HG03060 (cell line): ENCODE measurements at regions not wholly inside any gene's neighbourhood (a gene's known extent, or its start where the extent isn't known, plus 50 kb on each side); places are given as distances from the start of the nearest gene placed in this dataset.
"Not testable (repeated sequence)": the region's sequence is repeated elsewhere in the genome, so short reads cannot be mapped to it uniquely, and the experiment has no call there.

Experiments used
- ATAC-seq: cut with Tn5 transposase; IDR thresholded peaks from one replicate; pipeline ENCODE4 v1.9.1; 2021; ENCODE audit warnings: low read depth, moderate number of reproducible peaks; ENCODE audit not compliant: unreplicated experiment

GRCh38 chr6:103139377-103139776 is 1720.3 kb downstream of the HACE1 start:
- no peak for ATAC-seq

GRCh38 chr6:103124471-103124870 is 1731.0 kb downstream of the GRIK2 start:
- no peak for ATAC-seq

DNA sequence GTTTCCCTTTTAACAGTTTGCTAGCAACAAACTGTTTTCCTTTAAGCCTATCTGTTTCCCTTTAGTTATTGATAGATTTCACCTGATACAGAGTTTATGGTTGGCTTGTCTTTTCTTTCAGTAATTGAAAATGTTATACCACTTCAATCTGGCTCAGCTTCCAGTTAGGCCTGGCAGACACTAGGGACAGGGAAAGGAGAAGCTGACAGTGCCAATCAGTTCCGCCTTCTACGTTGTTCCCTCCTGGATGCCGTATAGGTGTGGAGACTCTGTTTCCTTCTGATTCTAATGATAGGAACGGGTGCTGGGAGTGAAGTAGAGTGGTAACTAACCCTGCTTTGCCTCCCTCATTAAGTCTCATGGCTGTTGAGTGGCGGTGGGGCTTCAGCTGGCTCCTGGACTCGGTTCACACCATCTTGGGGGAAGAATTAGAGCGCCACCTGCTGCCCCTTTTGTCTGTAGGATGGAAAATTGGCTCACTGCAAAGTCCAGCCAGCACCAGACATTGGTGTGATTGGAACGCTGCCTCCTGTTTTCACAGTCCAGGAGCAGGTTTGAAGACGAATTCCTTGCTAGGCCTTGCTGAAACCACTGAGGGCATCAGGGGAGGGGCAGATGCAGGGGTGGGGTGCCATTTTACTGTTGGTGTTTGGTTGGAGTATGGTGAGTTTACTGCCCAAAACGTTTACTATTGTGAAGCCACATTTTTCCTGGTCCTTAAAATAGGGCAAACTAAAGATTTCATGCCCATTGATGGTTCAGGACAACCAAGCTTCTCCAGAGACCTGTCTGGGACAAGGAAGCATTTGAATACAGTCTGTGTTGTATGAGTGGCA is 1729.5 kb downstream of the GRIK2 start:
- no peak for ATAC-seq

DNA sequence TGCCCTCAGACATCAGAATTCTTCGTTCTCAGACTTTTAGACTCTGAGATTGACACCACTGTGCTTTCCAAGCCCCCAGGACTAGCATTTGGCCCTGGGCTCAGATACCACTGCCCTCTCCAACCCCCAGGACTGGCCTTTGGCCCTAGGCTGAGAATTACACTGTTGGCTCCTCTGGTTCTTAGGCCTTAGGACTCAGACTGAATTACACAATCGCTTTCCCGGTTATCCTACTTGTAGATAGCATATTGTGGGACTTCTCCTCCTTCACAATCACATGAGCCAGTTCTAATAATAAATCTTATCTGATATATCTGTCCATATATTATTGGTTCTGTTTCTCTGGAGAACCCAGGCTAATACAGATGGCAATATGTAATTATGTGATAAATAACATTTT is 1725.5 kb downstream of the GRIK2 start:
- ATAC-seq, result no peak

- ATAC-seq, result no peak
Observed at GRCh38 chr6:103114582-103114981, 1721.1 kb downstream of the GRIK2 start.

DNA sequence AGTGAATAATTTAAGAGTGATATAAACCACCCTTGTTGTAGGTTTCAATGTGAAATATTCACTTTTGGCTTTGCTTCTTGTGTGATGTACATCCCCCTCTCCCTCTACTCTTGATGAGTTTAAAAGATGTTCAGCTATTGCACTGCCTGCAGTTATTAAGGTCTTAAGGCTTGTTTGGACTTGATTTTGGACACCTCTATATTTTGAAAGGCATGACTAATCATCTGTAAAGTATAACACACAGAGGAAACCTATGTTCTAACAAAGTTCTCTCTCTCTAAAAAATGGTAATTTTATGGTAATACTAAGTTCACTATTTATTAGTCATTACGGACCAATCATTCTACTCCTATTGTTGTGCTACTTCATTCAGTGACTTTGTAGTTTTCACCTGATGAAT is 1719.9 kb downstream of the GRIK2 start:
- ATAC-seq, result no peak

GRCh38 chr6:103107985-103108384 is 1714.5 kb downstream of the GRIK2 start:
- no peak for ATAC-seq

GRCh38 chr6:103105686-103106085 is 1712.2 kb downstream of the GRIK2 start:
- ATAC-seq, result no peak

DNA sequence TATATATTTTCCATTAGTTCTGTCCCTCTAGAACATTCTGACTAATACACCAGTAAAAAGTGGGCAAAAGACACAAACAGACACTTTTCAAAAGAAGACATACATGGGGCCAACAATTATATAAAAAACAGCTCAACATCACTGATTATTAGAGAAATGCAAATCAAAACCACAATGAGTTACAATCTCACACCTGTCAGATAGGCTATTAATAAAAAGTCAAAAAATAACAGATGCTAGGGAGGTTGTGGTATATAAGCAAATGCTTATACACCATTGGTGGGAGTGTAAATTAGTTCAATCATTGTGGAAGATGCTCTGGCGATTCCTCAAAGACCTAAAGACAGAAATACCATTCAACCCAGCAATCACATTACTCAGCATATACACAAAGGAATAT is 1707.8 kb downstream of the GRIK2 start:
- ATAC-seq, result no peak

GRCh38 chr6:103092414-103092813 is 1698.9 kb downstream of the GRIK2 start:
- ATAC-seq, result not testable (repeated sequence)

DNA sequence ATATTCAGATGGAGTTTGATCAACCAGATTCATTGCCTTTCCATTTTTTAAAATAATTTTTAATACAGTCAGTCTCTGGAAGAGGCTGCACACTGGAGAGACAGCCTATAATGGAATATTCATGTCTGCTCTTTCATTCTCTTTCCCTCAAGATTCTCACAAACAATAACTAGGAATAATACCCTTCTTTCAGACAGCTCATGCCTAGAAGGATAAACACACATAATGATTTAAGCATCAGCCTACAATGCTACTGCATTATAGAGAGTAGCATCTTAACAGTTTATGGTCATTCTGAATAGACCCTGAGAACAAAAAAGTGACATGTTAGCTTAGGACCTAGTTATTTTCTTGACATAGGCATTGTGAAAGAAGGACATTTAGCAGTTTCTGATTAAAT is 1692.3 kb downstream of the GRIK2 start:
- no peak for ATAC-seq

DNA sequence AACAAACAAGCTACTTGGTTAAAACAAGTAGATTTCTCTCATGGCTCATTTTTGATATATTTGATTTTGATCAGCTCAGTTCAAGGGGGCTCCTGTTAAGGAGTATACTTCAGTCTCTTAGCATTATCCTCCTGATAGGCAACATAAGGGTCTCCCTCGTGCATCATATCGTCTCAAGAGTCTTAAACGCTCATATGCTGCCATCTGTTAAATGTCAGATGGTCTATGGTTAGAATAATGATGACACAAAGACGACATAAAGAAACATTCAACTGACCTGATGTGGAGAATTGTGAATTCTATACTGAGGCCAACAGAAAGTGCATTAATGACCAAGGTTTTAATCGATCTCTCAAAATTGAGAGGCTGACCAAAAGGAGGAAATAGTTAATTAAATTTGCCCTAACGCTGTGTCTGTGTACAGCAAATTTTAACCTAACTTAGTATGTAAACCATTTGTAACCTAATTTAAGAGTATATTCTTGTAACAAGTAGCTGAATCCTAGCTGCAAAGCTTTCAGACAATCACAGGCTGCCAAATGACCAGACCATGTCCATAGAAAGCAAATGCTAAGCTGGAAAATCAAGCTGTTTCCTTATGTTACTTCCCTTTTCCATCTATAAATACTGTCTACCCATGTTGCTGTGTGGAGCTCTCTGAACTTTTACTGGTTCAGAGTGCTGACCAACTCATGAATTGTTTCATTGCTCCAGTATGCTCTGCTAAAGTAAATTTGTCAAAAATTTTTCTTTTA is 1688.5 kb downstream of the GRIK2 start:
- no peak for ATAC-seq

DNA sequence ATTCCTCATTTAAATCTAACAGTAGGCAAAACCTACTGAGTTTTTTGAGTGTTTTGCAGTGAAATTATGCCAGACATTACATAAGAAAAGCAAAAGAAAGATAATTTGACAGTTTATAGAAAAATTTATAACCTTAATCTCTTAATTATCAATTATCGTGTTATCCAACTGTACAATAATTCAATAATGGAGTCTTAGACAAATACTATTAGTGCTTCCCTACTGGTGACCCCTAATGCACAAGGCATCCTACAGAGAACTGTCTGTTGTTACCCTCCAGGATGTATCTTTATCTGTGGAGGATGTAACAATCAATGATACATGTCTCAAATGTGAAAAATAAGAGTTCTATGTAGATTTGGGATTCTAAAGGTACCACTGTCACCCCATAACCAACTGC is 1687.6 kb downstream of the GRIK2 start:
- no peak for ATAC-seq

- no peak for ATAC-seq
Observed at GRCh38 chr6:103080497-103080896, 1687.0 kb downstream of the GRIK2 start.

DNA sequence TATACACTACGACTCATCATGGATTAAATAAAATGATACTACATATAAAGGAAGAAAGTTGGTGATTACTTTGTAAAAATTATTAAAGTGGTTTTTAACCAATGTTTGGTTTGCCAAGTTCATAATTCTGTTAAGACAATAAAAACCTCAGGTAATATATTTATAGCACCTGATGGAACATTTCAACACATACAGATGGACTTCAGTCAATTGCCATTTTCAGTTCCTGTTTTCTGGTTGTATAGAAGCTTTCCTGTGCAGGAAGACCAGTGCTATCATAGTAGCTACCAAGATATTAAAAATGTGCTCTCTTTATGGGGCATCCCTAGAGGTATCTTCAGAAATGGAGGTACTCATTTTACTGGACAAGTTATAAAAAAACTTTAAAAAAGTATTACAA is 1686.4 kb downstream of the GRIK2 start:
- ATAC-seq, result peak; percentile 83

DNA sequence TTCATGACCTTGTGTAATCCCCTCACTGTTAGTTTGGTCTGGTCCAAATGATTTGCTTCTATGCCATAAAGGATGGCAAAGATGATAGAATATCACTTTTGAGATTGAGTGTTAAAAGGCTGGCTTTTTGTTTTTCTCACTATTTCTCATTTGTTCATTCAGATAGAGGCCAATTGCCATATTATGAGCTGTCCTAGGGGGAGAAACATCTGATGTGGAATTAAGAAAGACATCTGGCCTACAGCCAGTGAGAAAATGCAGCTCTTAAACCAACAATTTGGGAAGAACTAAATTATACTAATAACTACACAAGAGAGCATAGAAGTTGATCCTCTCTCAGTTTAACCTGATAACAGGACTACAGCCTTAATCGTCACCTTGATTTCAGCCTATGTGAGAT is 1668.6 kb downstream of the GRIK2 start:
- ATAC-seq, result no peak

GRCh38 chr6:103047567-103047966 is 1654.1 kb downstream of the GRIK2 start:
- no peak for ATAC-seq

DNA sequence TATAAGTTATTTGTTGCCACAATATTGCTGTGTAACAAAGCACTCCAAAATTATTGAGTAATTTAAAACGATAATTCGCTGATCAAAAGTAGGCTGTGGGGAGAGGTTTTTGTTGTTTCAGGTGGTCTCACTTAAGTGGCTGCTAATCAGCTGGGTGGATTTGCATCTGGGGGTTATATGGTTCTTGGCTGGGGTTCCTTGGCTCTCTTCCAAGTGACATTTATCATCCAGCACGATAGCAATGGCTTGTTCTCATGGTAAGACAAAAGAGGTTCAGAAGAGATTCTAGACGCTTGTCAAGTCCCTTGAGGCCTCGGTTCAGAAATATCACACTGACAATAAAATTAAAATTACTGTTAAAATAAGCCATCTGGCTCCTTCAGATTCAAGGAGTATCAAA is 1648.8 kb downstream of the GRIK2 start:
- ATAC-seq, result no peak

DNA sequence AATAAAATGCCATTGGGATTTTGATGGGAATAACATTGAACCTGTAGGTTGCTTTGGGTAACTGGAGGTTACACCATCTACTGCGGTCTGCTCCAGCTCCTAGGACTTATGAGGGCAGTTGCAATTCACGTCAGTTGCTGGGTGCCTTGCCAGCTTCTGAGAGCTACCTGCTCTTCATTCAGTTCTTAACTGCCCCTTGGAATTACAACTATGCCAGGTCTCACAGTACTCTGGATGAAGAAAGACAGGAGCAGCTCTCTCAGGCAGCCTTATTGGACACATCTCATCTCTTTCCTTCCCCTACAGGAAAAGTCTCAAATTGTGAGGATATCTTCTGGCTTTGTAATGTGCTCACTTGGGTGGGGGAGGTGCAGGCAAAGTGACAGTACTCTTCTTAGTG is 1643.3 kb downstream of the GRIK2 start:
- ATAC-seq, result no peak

DNA sequence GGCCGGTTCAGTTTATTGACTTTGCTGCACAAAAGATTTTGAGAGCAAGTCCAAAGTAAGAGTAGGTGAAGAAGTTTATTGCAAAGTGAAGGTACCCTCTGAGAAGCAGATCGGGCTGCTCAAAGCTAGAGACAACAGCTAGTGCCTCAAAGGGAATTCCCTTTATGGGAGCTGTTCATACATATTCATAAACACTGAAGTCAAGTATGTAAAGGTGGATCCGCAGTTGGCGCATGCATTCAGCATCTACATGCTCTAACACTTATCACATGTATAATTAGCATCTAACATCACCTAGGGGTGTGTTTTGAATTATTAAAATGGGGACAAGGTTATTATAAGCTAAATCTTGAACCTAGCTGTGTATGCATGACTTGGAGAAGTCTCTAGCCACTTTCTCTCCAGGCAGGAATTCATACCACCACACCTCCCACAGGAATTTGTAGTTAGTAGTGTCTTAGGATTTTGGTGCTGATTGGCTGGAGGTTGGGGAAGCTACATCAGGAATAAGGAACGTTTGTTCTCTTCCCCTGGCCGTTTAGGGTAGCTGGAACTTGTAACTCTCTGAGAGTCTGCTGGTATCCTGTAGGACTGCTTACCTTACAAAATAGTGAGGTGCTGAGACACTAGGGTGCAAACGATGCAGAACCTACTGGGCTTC is 1633.9 kb downstream of the GRIK2 start:
- no peak for ATAC-seq

DNA sequence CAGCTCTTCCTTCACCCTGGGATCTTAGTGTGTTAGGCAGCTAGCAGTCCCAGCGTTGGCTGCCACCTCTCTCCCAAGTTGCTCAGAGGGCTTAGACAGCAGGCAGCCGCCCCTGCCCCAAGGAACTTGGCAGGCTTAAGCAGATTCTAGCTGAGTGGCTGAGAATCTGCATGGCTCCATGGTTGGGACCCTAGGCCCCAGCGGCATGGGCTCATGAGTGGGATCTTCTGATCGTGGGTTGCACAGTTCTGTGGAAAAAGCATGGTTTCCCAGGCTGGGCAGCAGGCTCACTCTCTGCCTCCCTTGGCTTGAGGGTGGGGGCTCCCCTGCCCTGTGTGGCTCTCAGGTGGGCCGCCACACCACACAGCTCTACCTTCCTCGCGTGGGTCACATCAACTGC is 1624.9 kb downstream of the GRIK2 start:
- ATAC-seq, result no peak
